SK-N-SH (cell line): ENCODE measurements at regions not wholly inside any gene's neighbourhood (a gene's known extent, or its start where the extent isn't known, plus 50 kb on each side); places are given as distances from the start of the nearest gene placed in this dataset.
A peak's percentile ranks its signal among the peaks of the same experiment; 100 is the strongest.

ENCODE experiments used
- CTCF ChIA-PET: fragments of 300-600, 350-600 bp; formaldehyde crosslinking; extraction: SDS; loops from one replicate; lab custom pipeline; 2021; lab: Yijun Ruan, JAX
- POLR2A ChIA-PET: fragments of 350-600 bp; sonication (Branson Sonifier 250); formaldehyde crosslinking; extraction: SDS; loops from one replicate; lab custom pipeline; 2020; ENCODE audit warnings: antibody characterized with exemption, inconsistent platforms; lab: Yijun Ruan, JAX
- DNase-seq: peaks from one replicate; pipeline ENCODE4 v3.0.0; 2012
- H2AFZ ChIP-seq: fragments of 200-600 bp; sonication (generic); 2 replicates; pipeline ENCODE4 v1.8.1; 2016; ENCODE audit warnings: antibody characterized with exemption, mild to moderate bottlenecking, low read depth
- H3F3A ChIP-seq: fragments of 200-600 bp; sonication (generic); replicated peaks from 2 replicates; pipeline ENCODE3; 2016; ENCODE audit warnings: antibody characterized with exemption, mild to moderate bottlenecking; ENCODE audit not compliant: insufficient read depth
- H3K27ac ChIP-seq, 2 experiments: fragments of 200-500 bp in 1 of 2; fragments of 200-600 bp in 1 of 2; sonication (Bioruptor generic) in 1 of 2; sonication (generic), shearing (Covaris generic) in 1 of 2; 2 replicates each; pipeline versions ENCODE4 v1.5.1 to v1.6.1; 2014 to 2016; ENCODE audit warnings: low read depth in 2 of 2, inconsistent platforms in 1 of 2, low read length in 1 of 2, mild to moderate bottlenecking in 1 of 2, mixed read lengths in 1 of 2
- H3K27me3 ChIP-seq: fragments of 200-600 bp; sonication (generic), shearing (Covaris generic); 2 replicates; pipeline ENCODE4 v1.6.1; 2016; ENCODE audit warnings: mixed run types; ENCODE audit not compliant: insufficient read depth
- H3K36me3 ChIP-seq, 2 experiments: fragments of 200-500 bp in 1 of 2; fragments of 200-600 bp in 1 of 2; sonication (Bioruptor generic) in 1 of 2; sonication (generic) in 1 of 2; replicated peaks in 1 of 2; 2 replicates each; pipeline versions ENCODE3 to v1.5.1; 2014 to 2016; ENCODE audit warnings: low read length in 1 of 2, mild to moderate bottlenecking in 1 of 2; ENCODE audit not compliant: insufficient read depth in 2 of 2, control insufficient read depth in 1 of 2
- H3K4me1 ChIP-seq, 2 experiments: fragments of 200-500 bp in 1 of 2; fragments of 200-600 bp in 1 of 2; sonication (Bioruptor generic) in 1 of 2; sonication (generic), shearing (Covaris generic) in 1 of 2; 2 replicates each; pipeline versions ENCODE4 v1.5.1 to v1.6.1; 2014 to 2016; ENCODE audit warnings: low read depth in 1 of 2, low read length in 1 of 2, mixed run types in 1 of 2; ENCODE audit not compliant: insufficient read depth in 2 of 2, control insufficient read depth in 1 of 2
- H3K4me2 ChIP-seq: fragments of 200-600 bp; sonication (generic), shearing (Covaris generic); 2 replicates; pipeline ENCODE4 v1.6.1; 2017; ENCODE audit warnings: mixed run types
- H3K4me3 ChIP-seq, 2 experiments: fragments of 200-500 bp in 1 of 2; fragments of 200-600 bp in 1 of 2; sonication (Bioruptor generic) in 1 of 2; sonication (generic), shearing (Covaris generic) in 1 of 2; 2 replicates each; pipeline versions ENCODE4 v1.5.1 to v1.8.1; 2014 to 2016; ENCODE audit warnings: low read depth in 2 of 2, inconsistent platforms in 1 of 2, low read length in 1 of 2, mild to moderate bottlenecking in 1 of 2, mixed read lengths in 1 of 2, moderate library complexity in 1 of 2
- H3K79me2 ChIP-seq: fragments of 200-600 bp; sonication (generic); 2 replicates; pipeline ENCODE4 v1.8.1; 2017; ENCODE audit warnings: mild to moderate bottlenecking; ENCODE audit not compliant: insufficient read depth
- H3K9ac ChIP-seq: fragments of 200-600 bp; sonication (generic); 2 replicates; pipeline ENCODE4 v1.6.1; 2017; ENCODE audit warnings: mixed run types
- H3K9me2 ChIP-seq: fragments of 200-600 bp; sonication (generic); 2 replicates; pipeline ENCODE4 v1.6.1; 2017; ENCODE audit warnings: mixed run types
- H3K9me3 ChIP-seq: fragments of 200-600 bp; sonication (generic); 2 replicates; pipeline ENCODE4 v1.6.1; 2017; ENCODE audit warnings: mixed run types, mild to moderate bottlenecking, moderate library complexity
- H4K20me1 ChIP-seq: fragments of 200-600 bp; sonication (generic); 2 replicates; pipeline ENCODE4 v1.6.1; 2017; ENCODE audit warnings: mild to moderate bottlenecking, mixed run types; ENCODE audit not compliant: insufficient read depth
- CHD2 ChIP-seq: fragments of 150-350 bp; IDR thresholded peaks from 2 replicates; pipeline ENCODE4 v1.6.1; 2018; ENCODE audit warnings: low read length; ENCODE audit not compliant: partially characterized antibody
- CTCF ChIP-seq: fragments of 200-600 bp; sonication (generic); IDR thresholded peaks from 2 replicates; pipeline ENCODE4 v1.6.1; 2017; ENCODE audit warnings: antibody characterized with exemption, mild to moderate bottlenecking, moderate library complexity
- ELF1 ChIP-seq: IDR thresholded peaks from 2 replicates; pipeline ENCODE4 v1.4.0; 2012
- EP300 ChIP-seq, 2 experiments: IDR thresholded peaks; 2 replicates each; pipeline versions ENCODE4 v1.4.0 to v1.6.1; 2012; ENCODE audit warnings: borderline replicate concordance in 1 of 2, low read depth in 1 of 2, low read length in 1 of 2
- EZH2phosphoT487 ChIP-seq: fragments of 200-600 bp; sonication (generic); IDR thresholded peaks from 2 replicates; pipeline ENCODE4 v1.6.1; 2017; ENCODE audit warnings: low read depth, mixed run types, mild to moderate bottlenecking, antibody characterized with exemption, moderate library complexity, borderline replicate concordance
- FOSL2 ChIP-seq: IDR thresholded peaks from 2 replicates; pipeline ENCODE4 v1.4.0; 2012; ENCODE audit warnings: low read depth, mild to moderate bottlenecking, moderate library complexity, borderline replicate concordance
- FOXJ3 ChIP-seq: sonication (generic); formaldehyde crosslinking; IDR thresholded peaks from 2 replicates; pipeline ENCODE4 v1.5.1; 2020; ENCODE audit warnings: mild to moderate bottlenecking, missing genetic modification reagents
- FOXM1 ChIP-seq: IDR thresholded peaks from 2 replicates; pipeline ENCODE4 v1.4.0; 2012; ENCODE audit warnings: low read depth, mild to moderate bottlenecking
- MEF2A ChIP-seq: IDR thresholded peaks from 2 replicates; pipeline ENCODE4 v1.4.0; 2012; ENCODE audit warnings: low read depth, borderline replicate concordance
- MXI1 ChIP-seq: IDR thresholded peaks from 2 replicates; pipeline ENCODE4 v1.6.1; 2012; ENCODE audit warnings: mild to moderate bottlenecking, low read depth, low read length, improper control_type of control experiment
- NFIC ChIP-seq: IDR thresholded peaks from 2 replicates; pipeline ENCODE4 v1.4.0; 2012; ENCODE audit warnings: borderline replicate concordance
- PBX3 ChIP-seq: IDR thresholded peaks from 2 replicates; pipeline ENCODE4; 2012
- TCF12 ChIP-seq: IDR thresholded peaks from 2 replicates; pipeline ENCODE4 v1.4.0; 2012
- ZBTB33 ChIP-seq: IDR thresholded peaks from 2 replicates; pipeline ENCODE4 v1.4.0; 2012; ENCODE audit warnings: low read depth, borderline replicate concordance
- WGBS: methylation state at CpG from one replicate; pipeline ENCODE4 v1.1.6; 2017; ENCODE audit warnings: low lambda C conversion rate; 5-methylcytosine and 5-hydroxymethylcytosine counted together

- CTCF ChIA-PET: no interaction called here
- Histone ChIP-seq H3F3A (no peaks in the 10 kb centered on the region), H3K9me3 (no peaks in the 10 kb centered on the region), H3K79me2 (no peaks in the 10 kb centered on the region), H4K20me1 (no peaks in the 10 kb centered on the region), H3K9me2 (no peaks in the 10 kb centered on the region), H3K4me3 (no peak overlapping the region), H3K36me3 (no peaks in the 10 kb centered on the region), H3K27me3 (no peaks in the 10 kb centered on the region), H2AFZ (no peak overlapping the region), H3K27ac (no peak overlapping the region), H3K9ac (no peak overlapping the region), H3K4me2 (no peak overlapping the region), H3K4me1 (no peaks in the 10 kb centered on the region; a peak in 1 of 4 replicates)
- POLR2A ChIA-PET: no interaction called here
- TF ChIP-seq CTCF (no peak), FOXJ3 (CRISPR knock-in tag) (no peak), PBX3 (no peak), CHD2 (no peak), TCF12 (no peak), MXI1 (no peak), MEF2A (no peak), EP300 (IDR thresholded peaks at IDR 0.05; ENCODE audit: borderline replicate concordance in 1 of 2, low read depth in 1 of 2, low read length in 1 of 2) (no peak), NFIC (no peak), FOSL2 (no peak), ZBTB33 (no peak), FOXM1 (no peak), EZH2phosphoT487 (no peak), ELF1 (no peak)
- DNase-seq: peak; percentile 10
- 87% methylated on average over 41 of the region's 59 CpGs for WGBS
These were observed 674.1 kb downstream of the SLITRK5 start for GRCh38 chr13:88345171-88345847.
